ENCODE measurements at regions not wholly inside any gene's neighbourhood (a gene's known extent, or its start where the extent isn't known, plus 50 kb on each side); places are given as distances from the start of the nearest gene placed in this dataset.

DNA sequence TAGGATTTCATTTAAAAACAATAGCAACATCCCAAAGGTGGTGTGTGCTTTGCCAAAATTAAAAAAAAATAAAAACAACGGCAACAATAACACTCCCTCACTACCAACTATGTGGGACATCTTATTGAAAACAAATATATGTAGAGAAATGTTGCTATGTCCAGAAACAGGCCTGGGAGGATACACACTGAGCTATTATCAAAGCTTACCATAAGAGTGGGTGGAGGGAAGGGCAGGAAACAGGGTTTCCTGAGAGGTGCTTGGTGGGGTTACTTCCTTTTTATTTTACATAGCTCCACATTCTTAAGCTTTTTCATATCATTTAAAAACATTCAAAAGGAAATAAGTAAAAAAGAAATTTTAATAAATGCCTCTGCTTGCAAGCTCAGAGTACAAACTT is 150.0 kb upstream of the RIPOR2 start:
- POLR2A ChIA-PET = interaction anchor here (0.7 to 1.0 kb wide), 2 partner anchors 52 to 111 kb away, joined by 3 to 4 read pairs; no protein-coding TSS in a partner anchor
- intact Hi-C loops (cut with DNase I, micrococcal nuclease) = no loop called here
- CTCF ChIA-PET = no interaction called here
- Mint-ChIP-seq H3K4me1 (ENCODE audit: low read depth) (peaks cover 10% of the 10 kb centered on the region), H3K4me3 (peak overlapping the region; percentile 36), H3K27me3 (no peaks in the 10 kb centered on the region), H3K36me3 (ENCODE audit: low read depth) (peaks cover 8% of the 10 kb centered on the region), H3K9me3 (no peaks in the 10 kb centered on the region), H3K27ac (peak overlapping the region; percentile 33)
- no peaks in the 10 kb centered on the region for H3K9me3 ChIP-seq (ENCODE audit: control insufficient read depth in 1 of 2, insufficient read depth in 1 of 2, low read length in 2 of 2)
- H3K27me3 ChIP-seq (ENCODE audit: control insufficient read depth in 1 of 2, insufficient read depth in 2 of 2, low read length in 2 of 2) = no peaks in the 10 kb centered on the region
- ATAC-seq (ENCODE audit: poor library complexity) = peak; percentile 58
- peak in 4 of 14 experiments; percentile 19 to 52 (median 26) for DNase-seq
- TF ChIP-seq CTCF (IDR thresholded peaks at IDR 0.05) = no peak
- H3K36me3 ChIP-seq (ENCODE audit: insufficient read depth, low read length) = peaks cover 24% of the 10 kb centered on the region
- no peak overlapping the region for H3K4me3 ChIP-seq (ENCODE audit: low read length)
- no peak overlapping the region for H3K27ac ChIP-seq (ENCODE audit: low read depth in 1 of 2, low read length in 2 of 2)
- H3K4me1 ChIP-seq (ENCODE audit: insufficient read depth, low read length) = peaks cover 18% of the 10 kb centered on the region

- no peak for ATAC-seq (ENCODE audit: poor library complexity)
- H3K4me1 ChIP-seq (ENCODE audit: insufficient read depth, low read length) = peaks cover 18% of the 10 kb centered on the region
- Mint-ChIP-seq H3K27ac (no peak overlapping the region), H3K9me3 (no peaks in the 10 kb centered on the region), H3K36me3 (ENCODE audit: low read depth) (peaks cover 15% of the 10 kb centered on the region), H3K4me3 (no peak overlapping the region), H3K4me1 (ENCODE audit: low read depth) (peaks cover 10% of the 10 kb centered on the region), H3K27me3 (no peaks in the 10 kb centered on the region)
- DNase-seq = no peak
- POLR2A ChIA-PET = interaction anchor here (0.7 to 1.0 kb wide), 2 partner anchors 51 to 112 kb away, joined by 3 to 4 read pairs; no protein-coding TSS in a partner anchor
- CTCF ChIA-PET = no interaction called here
- H3K27me3 ChIP-seq (ENCODE audit: control insufficient read depth in 1 of 2, insufficient read depth in 2 of 2, low read length in 2 of 2) = no peaks in the 10 kb centered on the region
- H3K27ac ChIP-seq (ENCODE audit: low read depth in 1 of 2, low read length in 2 of 2) = peak overlapping the region in 1 of 2 donors; percentile 8
- no peak overlapping the region for H3K4me3 ChIP-seq (ENCODE audit: low read length)
- TF ChIP-seq CTCF (IDR thresholded peaks at IDR 0.05) = no peak
- no peaks in the 10 kb centered on the region for H3K9me3 ChIP-seq (ENCODE audit: control insufficient read depth in 1 of 2, insufficient read depth in 1 of 2, low read length in 2 of 2)
- intact Hi-C loops (cut with DNase I, micrococcal nuclease) = no loop called here
- peaks cover 31% of the 10 kb centered on the region for H3K36me3 ChIP-seq (ENCODE audit: insufficient read depth, low read length)
These were observed 150.8 kb upstream of the RIPOR2 start for GRCh38 chr6:25086500-25087091.

- DNase-seq = no peak
- ChIA-PET CTCF (no interaction called here), POLR2A (no interaction called here)
- TF ChIP-seq CTCF (IDR thresholded peaks at IDR 0.05) = no peak
- H3K4me1 Mint-ChIP-seq (ENCODE audit: low read depth) = peaks cover 10% of the 10 kb centered on the region
- H3K4me1 ChIP-seq (ENCODE audit: insufficient read depth, low read length) = peaks cover 18% of the 10 kb centered on the region
- peaks cover 40% of the 10 kb centered on the region for H3K36me3 ChIP-seq (ENCODE audit: insufficient read depth, low read length)
- H3K27ac ChIP-seq (ENCODE audit: low read depth in 1 of 2, low read length in 2 of 2) = no peak overlapping the region
- no peak for ATAC-seq (ENCODE audit: poor library complexity)
- intact Hi-C loops (cut with DNase I, micrococcal nuclease) = no loop called here
- H3K36me3 Mint-ChIP-seq (ENCODE audit: low read depth) = peaks cover 34% of the 10 kb centered on the region
- no peaks in the 10 kb centered on the region for H3K9me3 Mint-ChIP-seq
- no peaks in the 10 kb centered on the region for H3K9me3 ChIP-seq (ENCODE audit: control insufficient read depth in 1 of 2, insufficient read depth in 1 of 2, low read length in 2 of 2)
- H3K4me3 Mint-ChIP-seq = no peak overlapping the region
- no peak overlapping the region for H3K4me3 ChIP-seq (ENCODE audit: low read length)
- H3K27me3 ChIP-seq (ENCODE audit: control insufficient read depth in 1 of 2, insufficient read depth in 2 of 2, low read length in 2 of 2) = no peaks in the 10 kb centered on the region
- H3K27ac Mint-ChIP-seq = no peak overlapping the region
- no peaks in the 10 kb centered on the region for H3K27me3 Mint-ChIP-seq
These were observed 152.8 kb upstream of the RIPOR2 start for GRCh38 chr6:25088513-25088912.

All from CD4-positive, alpha-beta T cell (primary cell).